ENCODE measurements at regions not wholly inside any gene's neighbourhood (a gene's known extent, or its start where the extent isn't known, plus 50 kb on each side); places are given as distances from the start of the nearest gene placed in this dataset.

DNA sequence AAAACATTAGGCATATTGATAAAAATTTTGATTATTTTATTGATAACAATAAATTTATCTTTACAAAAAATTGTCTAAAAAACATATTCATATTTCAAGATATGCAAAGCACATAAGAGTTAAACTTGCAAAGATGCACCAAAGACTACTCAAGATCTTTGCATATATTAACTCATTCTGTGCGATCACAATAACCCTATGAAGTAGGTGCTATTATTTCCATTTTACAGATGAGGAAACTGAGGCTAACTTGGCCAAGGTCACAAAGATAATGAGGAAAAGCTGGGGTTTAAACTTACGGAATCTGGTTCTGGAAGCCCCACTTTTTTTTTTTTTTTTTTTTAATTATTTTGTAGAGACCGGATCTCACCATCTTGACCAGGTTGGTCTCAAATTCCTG is 94.4 kb upstream of the SERTAD2 start:
- no peak for DNase-seq (ENCODE audit: extremely low spot score)
- TF ChIP-seq, protein P1, sequence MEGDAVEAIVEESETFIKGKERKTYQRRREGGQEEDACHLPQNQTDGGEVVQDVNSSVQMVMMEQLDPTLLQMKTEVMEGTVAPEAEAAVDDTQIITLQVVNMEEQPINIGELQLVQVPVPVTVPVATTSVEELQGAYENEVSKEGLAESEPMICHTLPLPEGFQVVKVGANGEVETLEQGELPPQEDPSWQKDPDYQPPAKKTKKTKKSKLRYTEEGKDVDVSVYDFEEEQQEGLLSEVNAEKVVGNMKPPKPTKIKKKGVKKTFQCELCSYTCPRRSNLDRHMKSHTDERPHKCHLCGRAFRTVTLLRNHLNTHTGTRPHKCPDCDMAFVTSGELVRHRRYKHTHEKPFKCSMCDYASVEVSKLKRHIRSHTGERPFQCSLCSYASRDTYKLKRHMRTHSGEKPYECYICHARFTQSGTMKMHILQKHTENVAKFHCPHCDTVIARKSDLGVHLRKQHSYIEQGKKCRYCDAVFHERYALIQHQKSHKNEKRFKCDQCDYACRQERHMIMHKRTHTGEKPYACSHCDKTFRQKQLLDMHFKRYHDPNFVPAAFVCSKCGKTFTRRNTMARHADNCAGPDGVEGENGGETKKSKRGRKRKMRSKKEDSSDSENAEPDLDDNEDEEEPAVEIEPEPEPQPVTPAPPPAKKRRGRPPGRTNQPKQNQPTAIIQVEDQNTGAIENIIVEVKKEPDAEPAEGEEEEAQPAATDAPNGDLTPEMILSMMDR (IDR thresholded peaks at IDR 0.05; ENCODE audit: control extremely low read depth, extremely low read depth, low read depth, missing control alignments): no peak
- ChIA-PET CTCF (interaction anchor here (0.9 to 5.5 kb wide), 10 partner anchors 10 to 161 kb away, joined by 3 to 59 read pairs (median 6); partner anchors contain the start of gene SERTAD2), POLR2A (interaction anchor here (0.6 to 5.6 kb wide), 6 partner anchors 21 to 141 kb away, joined by 3 to 57 read pairs (median 4); partner anchors contain the start of gene SERTAD2)

DNA sequence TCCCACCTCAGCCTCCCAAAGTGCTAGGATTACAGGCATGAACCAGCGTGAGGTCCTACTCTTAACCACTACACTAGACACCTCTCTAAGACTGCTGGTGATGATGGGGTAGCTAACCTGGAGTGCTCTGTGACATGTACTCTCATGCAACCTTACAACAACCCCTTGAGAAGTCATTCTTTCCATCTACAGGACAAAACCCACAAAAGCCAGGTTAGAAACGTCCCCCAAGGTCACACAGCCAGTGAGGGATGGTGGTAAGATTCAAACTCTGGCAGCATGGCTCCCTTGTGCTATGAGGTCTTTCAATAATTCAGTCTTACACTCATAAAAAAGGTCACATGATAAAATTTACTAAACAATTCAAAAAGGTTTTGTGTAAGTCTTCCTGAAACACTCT is 94.8 kb upstream of the SERTAD2 start:
- DNase-seq (ENCODE audit: extremely low spot score): no peak
- ChIA-PET CTCF (interaction anchor here (0.9 to 5.5 kb wide), 8 partner anchors 11 to 161 kb away, joined by 4 to 59 read pairs (median 7); partner anchors contain the start of gene SERTAD2), POLR2A (interaction anchor here (5.6 kb wide), 1 partner anchor 95 kb away, joined by 57 read pairs; the partner anchor contains the start of gene SERTAD2)
- TF ChIP-seq, protein P1 (IDR thresholded peaks at IDR 0.05; ENCODE audit: control extremely low read depth, extremely low read depth, low read depth, missing control alignments): no peak

- ChIA-PET POLR2A (interaction anchor here (0.6 to 5.6 kb wide), 7 partner anchors 8 to 171 kb away, joined by 3 to 57 read pairs (median 6); partner anchors contain the start of gene SERTAD2), CTCF (interaction anchor here (1.0 to 5.5 kb wide), 9 partner anchors 11 to 162 kb away, joined by 3 to 59 read pairs (median 8); partner anchors contain the start of gene SERTAD2)
- no peak for DNase-seq (ENCODE audit: extremely low spot score)
- TF ChIP-seq, protein P1 (IDR thresholded peaks at IDR 0.05; ENCODE audit: control extremely low read depth, extremely low read depth, low read depth, missing control alignments): no peak
Measured at GRCh38 chr2:64749446-64749845, 95.7 kb upstream of the SERTAD2 start.

- TF ChIP-seq, protein P1 (IDR thresholded peaks at IDR 0.05; ENCODE audit: control extremely low read depth, extremely low read depth, low read depth, missing control alignments): no peak
- POLR2A ChIA-PET: interaction anchor here (0.5 to 5.6 kb wide), 27 partner anchors 8 to 908 kb away, joined by 3 to 57 read pairs (median 5); partner anchors contain the start of genes CEP68 and SERTAD2
- CTCF ChIA-PET: interaction anchor here (0.8 to 5.5 kb wide), 19 partner anchors 10 to 420 kb away, joined by 3 to 59 read pairs (median 5); partner anchors contain the start of gene SERTAD2
- no peak for DNase-seq (ENCODE audit: extremely low spot score)
Measured at GRCh38 chr2:64750001-64750816, 96.5 kb upstream of the SERTAD2 start.

- POLR2A ChIA-PET: interaction anchor here (0.5 to 5.6 kb wide), 34 partner anchors 9 to 909 kb away, joined by 3 to 57 read pairs (median 4); partner anchors contain the start of genes ACTR2, CEP68 and SERTAD2
- CTCF ChIA-PET: interaction anchor here (0.6 to 5.5 kb wide), 23 partner anchors 8 to 420 kb away, joined by 3 to 59 read pairs (median 5); partner anchors contain the start of gene SERTAD2
- TF ChIP-seq, protein P1 (IDR thresholded peaks at IDR 0.05; ENCODE audit: control extremely low read depth, extremely low read depth, low read depth, missing control alignments): peak; percentile 4
- peak; percentile 97 for DNase-seq (ENCODE audit: extremely low spot score)
Measured at GRCh38 chr2:64750817-64751285, 97.1 kb upstream of the SERTAD2 start.
